EL (cell line): ENCODE measurements at regions not wholly inside any gene's neighbourhood (a gene's known extent, or its start where the extent isn't known, plus 50 kb on each side); places are given as distances from the start of the nearest gene placed in this dataset.
"Not testable (repeated sequence)": the region's sequence is repeated elsewhere in the genome, so short reads cannot be mapped to it uniquely, and the experiment has no call there.

Experiments used
- DNase-seq: peaks from one replicate; pipeline ENCODE4 v3.0.0-alpha.2; 2016

GRCh38 chr10:81674941-81675340 is 200.1 kb upstream of the NRG3 start:
- no peak for DNase-seq

GRCh38 chr10:81679291-81679690 is 195.7 kb upstream of the NRG3 start:
- DNase-seq: no peak

GRCh38 chr10:81680359-81680758 is 194.6 kb upstream of the NRG3 start:
- DNase-seq: no peak

GRCh38 chr10:81688459-81688858 is 186.5 kb upstream of the NRG3 start:
- no peak for DNase-seq

GRCh38 chr10:81696609-81697388 is 178.2 kb upstream of the NRG3 start:
- no peak for DNase-seq

- no peak for DNase-seq
Observed at GRCh38 chr10:81704596-81704995, 170.4 kb upstream of the NRG3 start.

- DNase-seq: no peak
Observed at GRCh38 chr10:81708416-81708815, 166.6 kb upstream of the NRG3 start.

- DNase-seq: no peak
Observed at GRCh38 chr10:81708929-81709328, 166.1 kb upstream of the NRG3 start.

GRCh38 chr10:81722399-81722798 is 152.6 kb upstream of the NRG3 start:
- no peak for DNase-seq

GRCh38 chr10:81724431-81724830 is 150.6 kb upstream of the NRG3 start:
- no peak for DNase-seq

GRCh38 chr10:81725851-81726250 is 149.1 kb upstream of the NRG3 start:
- DNase-seq: no peak

GRCh38 chr10:81728692-81729091 is 146.3 kb upstream of the NRG3 start:
- no peak for DNase-seq

GRCh38 chr10:81730891-81731290 is 144.1 kb upstream of the NRG3 start:
- no peak for DNase-seq

- DNase-seq: no peak
Observed at GRCh38 chr10:81733542-81733941, 141.5 kb upstream of the NRG3 start.

GRCh38 chr10:81735167-81735566 is 139.8 kb upstream of the NRG3 start:
- DNase-seq: not testable (repeated sequence)

- no peak for DNase-seq
Observed at GRCh38 chr10:81759111-81759510, 115.9 kb upstream of the NRG3 start.

- DNase-seq: no peak
Observed at GRCh38 chr10:81784111-81784597, 90.8 kb upstream of the NRG3 start.

GRCh38 chr10:81792729-81793128 is 82.3 kb upstream of the NRG3 start:
- DNase-seq: no peak

- no peak for DNase-seq
Observed at GRCh38 chr10:81806842-81807241, 68.2 kb upstream of the NRG3 start.

- no peak for DNase-seq
Observed at GRCh38 chr10:81814842-81815241, 60.2 kb upstream of the NRG3 start.

- DNase-seq: no peak
Observed at GRCh38 chr10:81817596-81818170, 57.3 kb upstream of the NRG3 start.

GRCh38 chr10:81820418-81820817 is 54.6 kb upstream of the NRG3 start:
- DNase-seq: no peak
